Tibial nerve (tissue), 4 donors: ENCODE measurements at regions not wholly inside any gene's neighbourhood (a gene's known extent, or its start where the extent isn't known, plus 50 kb on each side); places are given as distances from the start of the nearest gene placed in this dataset.

ENCODE experiments used
- CTCF ChIP-seq, 5 experiments: fragments of 200-600 bp in 3 of 5; fragments of 450-650 bp in 2 of 5; sonication (generic) in 3 of 5; IDR thresholded peaks; one replicate each; pipeline ENCODE4 v1.5.1; 2016 to 2019; ENCODE audit warnings: antibody characterized with exemption in 5 of 5, mild to moderate bottlenecking in 3 of 5, moderate library complexity in 2 of 5
- EP300 ChIP-seq, 2 donors: sonication (generic); formaldehyde crosslinking; IDR thresholded peaks; one replicate each; pipeline ENCODE4 v1.6.1; 2017; ENCODE audit warnings: antibody characterized with exemption in 2 of 2, mild to moderate bottlenecking in 1 of 2
- POLR2A ChIP-seq, 2 donors: fragments of 450-650 bp; IDR thresholded peaks; one replicate each; pipeline ENCODE4 v1.6.1; 2017; ENCODE audit warnings: antibody characterized with exemption in 2 of 2, mild to moderate bottlenecking in 2 of 2, moderate library complexity in 2 of 2

DNA sequence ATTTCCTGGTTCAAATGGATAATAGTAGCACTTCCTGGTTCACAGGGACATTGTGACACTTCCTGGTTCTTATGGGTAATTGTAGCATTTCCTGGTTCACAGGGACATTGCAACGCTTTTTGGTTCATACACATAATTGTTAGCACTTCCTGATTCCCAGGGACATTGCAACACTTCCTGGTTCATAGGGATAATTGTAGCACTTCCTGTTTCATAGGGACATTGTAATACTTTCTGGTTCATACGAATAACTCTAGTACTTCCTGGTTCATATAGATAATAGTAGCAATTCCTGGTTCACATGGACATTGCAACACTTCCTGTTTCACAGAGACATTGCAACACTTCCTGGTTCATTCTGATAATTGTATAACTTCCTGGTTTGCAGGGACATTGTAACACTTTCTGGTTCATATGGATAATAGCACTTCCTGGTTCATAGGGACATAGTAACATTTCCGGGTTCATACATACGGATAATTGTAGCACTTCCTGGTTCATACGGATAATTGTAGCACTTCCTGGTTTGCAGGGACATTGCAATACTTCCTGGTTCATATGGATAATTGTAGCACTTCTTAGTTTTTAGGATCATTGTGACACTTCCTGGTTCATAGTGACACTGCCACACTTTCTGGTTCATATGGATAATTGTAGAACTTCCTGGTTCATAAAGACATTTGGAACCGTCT lies 61.6 kb upstream of the CD99 start:
- TF ChIP-seq CTCF (IDR thresholded peaks at IDR 0.05) (no peak), POLR2A (IDR thresholded peaks at IDR 0.05) (no peak), EP300 (IDR thresholded peaks at IDR 0.05) (no peak)
